Lower leg skin (tissue), 3 donors: ENCODE measurements at regions not wholly inside any gene's neighbourhood (a gene's known extent, or its start where the extent isn't known, plus 50 kb on each side); places are given as distances from the start of the nearest gene placed in this dataset.

Source experiments
- CTCF ChIP-seq, 3 donors: fragments of 450-650 bp; IDR thresholded peaks; one replicate each; pipeline ENCODE4 v1.5.1; 2016; ENCODE audit warnings: antibody characterized with exemption in 3 of 3, mild to moderate bottlenecking in 3 of 3, moderate library complexity in 2 of 3
- POLR2A ChIP-seq, 2 donors: fragments of 450-650 bp; IDR thresholded peaks; one replicate each; pipeline ENCODE4 v1.6.1; 2016 to 2017; ENCODE audit warnings: antibody characterized with exemption in 2 of 2, mild to moderate bottlenecking in 1 of 2, moderate library complexity in 1 of 2

GRCh38 chr6:169365567-169366257, 112.1 kb upstream of the THBS2 start:
- TF ChIP-seq CTCF (IDR thresholded peaks at IDR 0.05) (no peak), POLR2A (IDR thresholded peaks at IDR 0.05) (no peak)
